OCI-LY7 (cell line): ENCODE measurements at regions not wholly inside any gene's neighbourhood (a gene's known extent, or its start where the extent isn't known, plus 50 kb on each side); places are given as distances from the start of the nearest gene placed in this dataset.

ENCODE experiments used
- CTCF ChIP-seq: fragments of 200-600 bp; sonication (generic); conservative IDR thresholded peaks from 2 replicates; pipeline ENCODE4 v1.5.1; 2014; ENCODE audit warnings: mild to moderate bottlenecking, antibody characterized with exemption, low read length, moderate library complexity, mixed read lengths
- EZH2phosphoT487 ChIP-seq: fragments of 200-600 bp; sonication (generic); IDR thresholded peaks from 2 replicates; pipeline ENCODE4 v1.6.1; 2018; ENCODE audit warnings: low read depth, borderline replicate concordance, mild to moderate bottlenecking, mixed run types, antibody characterized with exemption, low read length, moderate library complexity, mixed read lengths

- TF ChIP-seq CTCF (no peak), EZH2phosphoT487 (no peak)
Measured at GRCh38 chr14:98816720-98817119, 455.3 kb downstream of the BCL11B start.
